Gastroesophageal sphincter (tissue), 4 donors: ENCODE measurements at regions not wholly inside any gene's neighbourhood (a gene's known extent, or its start where the extent isn't known, plus 50 kb on each side); places are given as distances from the start of the nearest gene placed in this dataset.

Source experiments
- ATAC-seq: fragments of 150-250 bp; one replicate; pipeline ENCODE4 v1.9.1; 2016; ENCODE audit warnings: mild to moderate bottlenecking, moderate library complexity
- H3K27ac ChIP-seq, 4 donors: fragments of 200-600 bp; sonication (generic) in 3 of 4; 1 replicate in 3 of 4; 2 replicates in 1 of 4; pipeline ENCODE4 v1.5.1; 2016 to 2019
- H3K27me3 ChIP-seq: fragments of 200-600 bp; sonication (generic); one replicate; pipeline ENCODE4 v1.5.1; 2019
- H3K36me3 ChIP-seq, 2 donors: fragments of 200-600 bp; sonication (generic); one replicate each; pipeline ENCODE4 v1.5.1; 2019; ENCODE audit warnings: control low read depth in 1 of 2
- H3K4me1 ChIP-seq, 3 donors: fragments of 200-600 bp; sonication (generic); 1 replicate in 2 of 3; 2 replicates in 1 of 3; pipeline ENCODE4 v1.5.1; 2016 to 2019; ENCODE audit warnings: control low read depth in 2 of 3
- H3K4me3 ChIP-seq, 2 donors: fragments of 200-600 bp; sonication (generic); one replicate each; pipeline ENCODE4 v1.5.1; 2019; ENCODE audit warnings: mild to moderate bottlenecking in 1 of 2, moderate library complexity in 1 of 2
- H3K9me3 ChIP-seq, 3 donors: fragments of 200-600 bp; sonication (generic); one replicate each; pipeline ENCODE4 v1.5.1; 2017 to 2019; ENCODE audit warnings: control low read depth in 2 of 3
- EP300 ChIP-seq: sonication (generic); formaldehyde crosslinking; IDR thresholded peaks from one replicate; pipeline ENCODE4 v1.6.1; 2017; ENCODE audit warnings: antibody characterized with exemption, mild to moderate bottlenecking
- POLR2A ChIP-seq, 2 donors: fragments of 450-650 bp; IDR thresholded peaks; one replicate each; pipeline ENCODE4 v1.6.1; 2017; ENCODE audit warnings: antibody characterized with exemption in 2 of 2, mild to moderate bottlenecking in 2 of 2, moderate library complexity in 1 of 2
- POLR2AphosphoS5 ChIP-seq: sonication (generic); formaldehyde crosslinking; IDR thresholded peaks from one replicate; pipeline ENCODE4 v1.6.1; 2017; ENCODE audit warnings: antibody characterized with exemption
- WGBS, 2 donors: methylation state at CpG; one replicate each; pipeline ENCODE4 v1.1.5; 2018; ENCODE audit warnings: low coverage in 1 of 2; 5-methylcytosine and 5-hydroxymethylcytosine counted together
- TF ChIP-seq, protein P1 (sequence below), 4 experiments: fragments of 200-600 bp in 2 of 4; fragments of 450-650 bp in 2 of 4; sonication (generic) in 1 of 4; IDR thresholded peaks; one replicate each; pipeline ENCODE4 v1.5.1; 2017 to 2019; ENCODE audit warnings: antibody characterized with exemption in 4 of 4, mild to moderate bottlenecking in 2 of 4, moderate library complexity in 2 of 4

DNA sequence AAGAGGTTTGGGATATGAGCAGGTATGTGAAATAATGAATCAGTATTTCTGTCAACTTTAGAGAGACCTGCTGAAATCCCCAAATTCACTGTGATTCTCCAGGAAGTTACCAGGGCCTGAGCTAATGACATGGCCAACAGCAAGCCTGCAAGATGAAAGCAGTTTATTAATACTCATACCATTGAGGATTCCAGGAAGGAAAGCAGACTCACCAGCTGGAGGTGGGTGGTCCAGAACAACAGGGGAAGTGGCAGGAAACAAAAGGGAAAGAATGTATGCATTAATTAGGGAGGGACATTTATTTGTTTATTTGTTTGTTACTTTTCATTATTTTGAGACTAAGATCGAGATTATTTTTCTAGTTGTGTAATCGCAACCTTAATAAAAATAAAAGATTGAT is 196.6 kb upstream of the AGA start:
- no peak for TF ChIP-seq POLR2A (IDR thresholded peaks at IDR 0.05)
- TF ChIP-seq POLR2AphosphoS5 = no peak
- TF ChIP-seq, protein P1, sequence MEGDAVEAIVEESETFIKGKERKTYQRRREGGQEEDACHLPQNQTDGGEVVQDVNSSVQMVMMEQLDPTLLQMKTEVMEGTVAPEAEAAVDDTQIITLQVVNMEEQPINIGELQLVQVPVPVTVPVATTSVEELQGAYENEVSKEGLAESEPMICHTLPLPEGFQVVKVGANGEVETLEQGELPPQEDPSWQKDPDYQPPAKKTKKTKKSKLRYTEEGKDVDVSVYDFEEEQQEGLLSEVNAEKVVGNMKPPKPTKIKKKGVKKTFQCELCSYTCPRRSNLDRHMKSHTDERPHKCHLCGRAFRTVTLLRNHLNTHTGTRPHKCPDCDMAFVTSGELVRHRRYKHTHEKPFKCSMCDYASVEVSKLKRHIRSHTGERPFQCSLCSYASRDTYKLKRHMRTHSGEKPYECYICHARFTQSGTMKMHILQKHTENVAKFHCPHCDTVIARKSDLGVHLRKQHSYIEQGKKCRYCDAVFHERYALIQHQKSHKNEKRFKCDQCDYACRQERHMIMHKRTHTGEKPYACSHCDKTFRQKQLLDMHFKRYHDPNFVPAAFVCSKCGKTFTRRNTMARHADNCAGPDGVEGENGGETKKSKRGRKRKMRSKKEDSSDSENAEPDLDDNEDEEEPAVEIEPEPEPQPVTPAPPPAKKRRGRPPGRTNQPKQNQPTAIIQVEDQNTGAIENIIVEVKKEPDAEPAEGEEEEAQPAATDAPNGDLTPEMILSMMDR (IDR thresholded peaks at IDR 0.05) = no peak
- no peak for TF ChIP-seq EP300
- H3K4me3 ChIP-seq = no peak overlapping the region
- no peaks in the 10 kb centered on the region for H3K4me1 ChIP-seq
- no peaks in the 10 kb centered on the region for H3K27me3 ChIP-seq
- no peak overlapping the region for H3K27ac ChIP-seq
- no peaks in the 10 kb centered on the region for H3K9me3 ChIP-seq
- ATAC-seq = no peak
- WGBS, 2 donors = 33 to 58% methylated on average over 2 of the region's 2 CpGs
- no peaks in the 10 kb centered on the region for H3K36me3 ChIP-seq

DNA sequence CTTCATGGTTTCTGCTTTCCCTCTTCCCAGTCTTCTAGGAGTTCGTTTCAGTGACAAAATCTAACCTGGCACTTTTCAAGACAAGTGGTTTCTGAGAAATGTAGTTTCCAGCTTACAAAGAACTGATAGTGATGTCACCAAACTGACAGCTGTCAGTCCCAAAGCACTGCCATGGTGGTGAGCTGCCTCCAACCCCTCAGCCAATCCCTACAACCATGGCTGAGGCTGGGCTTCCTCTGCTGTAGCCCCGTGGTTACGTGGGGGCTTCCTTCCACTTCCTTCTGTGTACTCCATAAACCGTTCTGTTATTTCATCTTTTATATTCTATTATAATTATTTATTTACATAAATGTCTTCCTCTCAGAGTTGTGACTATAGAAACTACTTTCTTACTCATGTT is 198.6 kb upstream of the AGA start:
- TF ChIP-seq POLR2A (IDR thresholded peaks at IDR 0.05) = no peak
- TF ChIP-seq, protein P1 (IDR thresholded peaks at IDR 0.05) = no peak
- no peak for TF ChIP-seq POLR2AphosphoS5
- no peak for TF ChIP-seq EP300
- no peak for ATAC-seq
- H3K27ac ChIP-seq = no peak overlapping the region
- no peak overlapping the region for H3K4me3 ChIP-seq
- WGBS, 2 donors = 57 to 58% methylated on average over 4 of the region's 4 CpGs
- no peaks in the 10 kb centered on the region for H3K4me1 ChIP-seq
- H3K27me3 ChIP-seq = no peaks in the 10 kb centered on the region
- no peaks in the 10 kb centered on the region for H3K9me3 ChIP-seq
- no peaks in the 10 kb centered on the region for H3K36me3 ChIP-seq

DNA sequence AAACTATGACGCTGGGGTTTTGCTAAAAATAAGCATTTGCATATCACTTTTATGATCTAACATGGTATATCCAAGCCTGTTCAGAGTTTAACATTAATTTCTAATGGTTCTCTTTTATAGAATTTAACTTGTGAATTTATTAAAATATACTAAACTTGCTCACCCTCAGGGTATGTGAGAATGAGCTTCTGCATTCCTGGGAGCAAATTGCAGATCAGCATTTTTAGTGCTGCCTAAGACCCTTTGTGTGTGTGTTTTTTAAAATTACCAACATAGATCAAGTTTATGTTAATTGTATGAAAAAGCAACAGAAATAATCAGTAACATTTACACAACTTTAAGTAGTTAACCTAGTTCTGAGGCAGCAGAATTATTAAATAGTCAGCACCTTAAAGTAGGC is 218.0 kb upstream of the AGA start:
- no peak for ATAC-seq
- H3K36me3 ChIP-seq = no peaks in the 10 kb centered on the region
- no peak overlapping the region for H3K27ac ChIP-seq
- peaks cover 0 to 5% (median 0%) of the 10 kb centered on the region in 3 donors for H3K9me3 ChIP-seq
- no peaks in the 10 kb centered on the region for H3K27me3 ChIP-seq
- no peak for TF ChIP-seq POLR2AphosphoS5
- TF ChIP-seq, protein P1 (IDR thresholded peaks at IDR 0.05) = no peak
- no peak for TF ChIP-seq POLR2A (IDR thresholded peaks at IDR 0.05)
- no peak for TF ChIP-seq EP300
- no peaks in the 10 kb centered on the region for H3K4me1 ChIP-seq
- H3K4me3 ChIP-seq = no peak overlapping the region
- 84 to 86% methylated on average over 1 of the region's 1 CpG for WGBS, 2 donors

DNA sequence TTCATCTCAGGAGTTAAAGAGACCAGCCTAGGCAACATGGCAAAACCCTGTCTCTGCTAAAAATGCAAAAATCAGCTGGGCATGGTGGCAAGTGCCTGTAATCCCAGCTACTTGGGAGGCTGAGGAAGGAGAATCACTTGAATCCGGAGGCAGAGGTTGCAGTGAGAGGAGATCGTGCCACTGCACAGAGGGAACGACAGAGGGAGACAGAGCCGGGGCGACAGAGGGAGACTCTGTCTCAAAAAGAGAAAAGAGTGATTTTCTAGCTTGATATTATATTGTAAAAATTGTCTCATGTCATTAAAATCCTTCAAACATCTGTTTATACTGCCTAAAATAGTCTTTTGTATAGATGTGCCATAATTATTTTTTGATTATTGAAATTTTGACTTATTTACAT is 225.4 kb upstream of the AGA start:
- no peaks in the 10 kb centered on the region for H3K36me3 ChIP-seq
- TF ChIP-seq POLR2A (IDR thresholded peaks at IDR 0.05) (no peak), EP300 (no peak), POLR2AphosphoS5 (no peak)
- TF ChIP-seq, protein P1 (IDR thresholded peaks at IDR 0.05) = no peak
- no peaks in the 10 kb centered on the region for H3K4me1 ChIP-seq
- no peaks in the 10 kb centered on the region for H3K27me3 ChIP-seq
- 65 to 70% methylated on average over 5 of the region's 5 CpGs for WGBS, 2 donors
- H3K27ac ChIP-seq = no peak overlapping the region
- no peak for ATAC-seq
- peaks cover 0 to 4% (median 0%) of the 10 kb centered on the region in 3 donors for H3K9me3 ChIP-seq
- no peak overlapping the region for H3K4me3 ChIP-seq

DNA sequence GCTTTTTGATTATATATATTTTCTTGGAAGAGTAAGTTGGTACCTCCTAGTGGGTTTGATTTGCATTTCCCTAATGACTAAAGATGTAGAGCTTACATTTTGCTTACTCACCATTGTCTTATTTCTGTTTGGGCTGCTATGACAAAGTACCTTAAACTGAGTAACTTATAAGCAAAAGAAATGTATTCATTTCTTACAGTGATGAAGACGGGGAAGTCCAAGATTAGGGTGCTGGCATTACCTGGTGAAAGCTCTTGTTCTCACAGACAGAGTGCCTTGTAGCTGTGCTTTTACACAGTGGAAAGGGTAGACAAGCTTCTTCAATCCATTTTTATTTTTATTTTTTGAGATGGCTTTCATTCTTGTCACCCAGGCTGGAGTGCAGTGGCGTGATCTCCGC is 229.2 kb upstream of the AGA start:
- no peaks in the 10 kb centered on the region for H3K27me3 ChIP-seq
- H3K36me3 ChIP-seq = no peaks in the 10 kb centered on the region
- H3K4me1 ChIP-seq = no peaks in the 10 kb centered on the region
- no peak overlapping the region for H3K27ac ChIP-seq
- no peaks in the 10 kb centered on the region for H3K9me3 ChIP-seq
- no peak for ATAC-seq
- no peak for TF ChIP-seq POLR2AphosphoS5
- TF ChIP-seq, protein P1 (IDR thresholded peaks at IDR 0.05) = no peak
- no peak for TF ChIP-seq EP300
- TF ChIP-seq POLR2A (IDR thresholded peaks at IDR 0.05) = no peak
- H3K4me3 ChIP-seq = no peak overlapping the region
- 96 to 100% methylated on average over 3 of the region's 3 CpGs for WGBS, 2 donors
